GM12875 (cell line): ENCODE measurements at regions not wholly inside any gene's neighbourhood (a gene's known extent, or its start where the extent isn't known, plus 50 kb on each side); places are given as distances from the start of the nearest gene placed in this dataset.

Source experiments
- H3K4me3 ChIP-seq: one replicate; pipeline ENCODE4 v1.5.1; 2011; ENCODE audit warnings: low read depth, low read length, control low read depth
- CTCF ChIP-seq: IDR thresholded peaks from 2 replicates; pipeline ENCODE4 v1.5.1; 2011; ENCODE audit warnings: low read depth, mild to moderate bottlenecking, control low read depth, inconsistent platforms, low read length, moderate library complexity, borderline replicate concordance; ENCODE audit not compliant: insufficient read depth

- H3K4me3 ChIP-seq = no peak overlapping the region
- no peak for TF ChIP-seq CTCF
Measured at GRCh38 chr6:140821196-140821595, 1311.5 kb upstream of the GJE1 start.

DNA sequence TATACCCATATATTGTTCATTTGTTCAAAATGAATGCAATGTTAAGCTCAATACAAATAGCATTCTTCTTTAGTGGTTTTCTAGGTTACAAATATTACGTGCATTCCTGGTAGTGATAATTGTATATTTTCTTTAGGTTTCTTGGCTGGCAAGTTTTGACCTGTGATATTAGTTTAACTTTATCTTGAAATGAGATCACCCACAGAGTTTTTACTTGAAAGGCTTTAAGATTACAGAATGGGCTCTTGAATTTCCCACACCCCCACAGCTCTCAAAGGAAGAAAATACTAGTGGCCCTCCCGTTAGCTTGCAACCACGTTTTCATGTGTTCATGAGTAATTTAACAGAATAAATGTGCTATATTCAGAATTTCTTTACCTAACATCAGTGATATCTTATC is 1315.5 kb upstream of the GJE1 start:
- H3K4me3 ChIP-seq = no peak overlapping the region
- no peak for TF ChIP-seq CTCF

DNA sequence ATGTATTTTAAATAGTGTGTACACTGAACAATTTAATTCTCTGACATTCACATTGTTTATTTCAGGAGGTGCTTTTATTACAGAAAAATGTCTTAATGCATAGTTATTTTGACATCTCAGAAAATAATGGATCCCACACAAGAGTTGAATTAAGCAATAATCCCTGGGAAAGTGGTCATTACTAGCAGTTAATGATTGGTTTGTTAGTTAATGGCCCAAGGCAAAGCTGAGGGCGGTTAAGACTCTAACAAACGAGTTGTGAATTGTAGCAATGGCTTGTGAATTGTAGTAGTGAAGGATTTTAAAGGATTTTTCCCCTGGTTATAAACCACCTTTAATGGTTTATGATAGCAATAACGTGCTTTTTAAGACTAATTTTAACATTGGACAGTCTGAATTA is 1316.0 kb upstream of the GJE1 start:
- TF ChIP-seq CTCF = no peak
- H3K4me3 ChIP-seq = no peak overlapping the region

DNA sequence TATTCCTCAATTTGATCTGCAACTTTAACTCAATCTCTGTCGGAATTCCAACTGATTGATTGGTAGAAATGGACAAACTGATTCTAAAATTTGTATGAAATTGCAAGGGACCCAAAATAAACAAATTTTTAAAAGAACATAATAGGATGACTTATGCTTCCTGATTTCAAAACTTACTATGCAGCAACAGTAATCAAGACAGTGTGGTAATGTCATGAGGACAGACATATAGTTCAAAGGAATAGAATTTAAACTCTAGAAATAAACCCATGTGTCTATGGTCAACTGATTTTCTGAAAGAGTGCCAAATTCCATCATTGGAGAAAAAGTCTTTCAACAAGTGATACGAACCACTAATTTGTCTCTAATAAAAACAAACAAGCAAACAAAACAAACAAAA is 1320.1 kb upstream of the GJE1 start:
- TF ChIP-seq CTCF = no peak
- H3K4me3 ChIP-seq = no peak overlapping the region

- no peak for TF ChIP-seq CTCF
- H3K4me3 ChIP-seq = no peak overlapping the region
Measured at GRCh38 chr6:140811642-140812041, 1321.1 kb upstream of the GJE1 start.

DNA sequence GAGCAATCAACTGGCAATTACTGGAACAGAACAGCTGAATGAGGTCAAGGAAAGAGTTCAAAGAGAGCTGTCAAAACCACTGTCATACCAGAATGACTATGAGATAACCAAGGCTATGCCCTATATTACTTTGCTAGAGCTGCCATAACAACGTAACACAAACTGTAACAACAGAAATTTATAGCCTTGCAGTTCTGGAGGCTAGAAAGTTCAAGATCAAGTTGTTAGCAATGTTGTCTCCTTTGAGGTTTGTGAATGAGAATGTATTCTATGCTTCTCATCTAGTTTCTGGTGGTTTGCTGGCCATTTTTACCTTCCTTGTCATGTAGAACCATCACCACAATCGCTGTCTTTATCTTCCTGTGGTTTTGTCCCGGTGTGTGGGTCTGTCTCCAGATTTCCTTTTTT is 1323.0 kb upstream of the GJE1 start:
- TF ChIP-seq CTCF = no peak
- H3K4me3 ChIP-seq = no peak overlapping the region

DNA sequence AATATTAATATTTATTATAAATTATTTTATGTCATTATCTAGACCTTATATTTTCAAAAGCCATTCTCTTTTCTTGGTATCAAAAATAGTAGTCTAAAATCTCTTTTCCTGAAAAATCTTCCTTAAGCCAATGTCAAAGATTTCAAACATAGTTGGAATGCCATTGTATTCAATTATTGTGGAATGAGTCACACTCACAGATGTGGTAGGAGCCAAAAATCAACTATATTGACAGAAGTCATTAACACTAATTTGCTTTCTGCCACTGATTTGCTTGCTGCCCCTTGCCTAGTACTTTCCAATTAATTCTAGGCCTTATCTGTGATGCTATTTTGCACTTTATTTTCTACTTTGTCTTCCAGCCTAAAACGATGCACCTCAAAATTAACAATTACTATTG is 1326.3 kb upstream of the GJE1 start:
- no peak for TF ChIP-seq CTCF
- no peak overlapping the region for H3K4me3 ChIP-seq
